NOMO-1 treated with dmso at 0.1 percent for 144 hours (cell line): ENCODE measurements at regions not wholly inside any gene's neighbourhood (a gene's known extent, or its start where the extent isn't known, plus 50 kb on each side); places are given as distances from the start of the nearest gene placed in this dataset.
"Not testable (repeated sequence)": the region's sequence is repeated elsewhere in the genome, so short reads cannot be mapped to it uniquely, and the experiment has no call there.

Source experiments
- DNase-seq: peaks from one replicate; lab custom pipeline; 2025; ENCODE audit not compliant: unreplicated experiment; lab: John Stamatoyannopoulos, UW

- DNase-seq, result not testable (repeated sequence)
Observed at GRCh38 chr1:109857702-109858101, 52.9 kb upstream of the CSF1 start.

GRCh38 chr1:109855986-109856385, 54.7 kb upstream of the CSF1 start:
- DNase-seq, result not testable (repeated sequence)

- peak; percentile 2 for DNase-seq
Observed at GRCh38 chr1:109853972-109854371, 56.7 kb upstream of the CSF1 start.

- DNase-seq, result not testable (repeated sequence)
Observed at GRCh38 chr1:109852221-109853015, 58.2 kb upstream of the CSF1 start.

GRCh38 chr1:109850827-109851226, 59.8 kb upstream of the CSF1 start:
- DNase-seq, result no peak

- no peak for DNase-seq
Observed at GRCh38 chr1:109850194-109850593, 60.5 kb upstream of the CSF1 start.

GRCh38 chr1:109849655-109850054, 61.0 kb upstream of the CSF1 start:
- no peak for DNase-seq

GRCh38 chr1:109847251-109847650, 63.4 kb upstream of the CSF1 start:
- no peak for DNase-seq

- no peak for DNase-seq
Observed at GRCh38 chr1:109846846-109847245, 63.8 kb upstream of the CSF1 start.

GRCh38 chr1:109846162-109846561, 64.5 kb upstream of the CSF1 start:
- DNase-seq, result no peak

- DNase-seq, result no peak
Observed at GRCh38 chr1:109845658-109846057, 65.0 kb upstream of the CSF1 start.

- DNase-seq, result no peak
Observed at GRCh38 chr1:109844609-109845008, 66.0 kb upstream of the CSF1 start.

GRCh38 chr1:109840011-109840629, 70.5 kb upstream of the CSF1 start:
- no peak for DNase-seq

GRCh38 chr1:109839276-109839675, 71.4 kb upstream of the CSF1 start:
- DNase-seq, result not testable (repeated sequence)

- DNase-seq, result no peak
Observed at GRCh38 chr1:109838838-109839240, 71.8 kb upstream of the CSF1 start.

- DNase-seq, result no peak
Observed at GRCh38 chr1:109837852-109838570, 72.6 kb upstream of the CSF1 start.

GRCh38 chr1:109835645-109836044, 71.9 kb upstream of the EPS8L3 start:
- not testable (repeated sequence) for DNase-seq

- DNase-seq, result no peak
Observed at GRCh38 chr1:109834951-109835350, 71.2 kb upstream of the EPS8L3 start.

- no peak for DNase-seq
Observed at GRCh38 chr1:109832945-109833344, 69.2 kb upstream of the EPS8L3 start.

- DNase-seq, result no peak
Observed at GRCh38 chr1:109828756-109829505, 65.2 kb upstream of the EPS8L3 start.

- no peak for DNase-seq
Observed at GRCh38 chr1:109827986-109828385, 64.3 kb upstream of the EPS8L3 start.
